ENCODE measurements at regions not wholly inside any gene's neighbourhood (a gene's known extent, or its start where the extent isn't known, plus 50 kb on each side); places are given as distances from the start of the nearest gene placed in this dataset.

DNA sequence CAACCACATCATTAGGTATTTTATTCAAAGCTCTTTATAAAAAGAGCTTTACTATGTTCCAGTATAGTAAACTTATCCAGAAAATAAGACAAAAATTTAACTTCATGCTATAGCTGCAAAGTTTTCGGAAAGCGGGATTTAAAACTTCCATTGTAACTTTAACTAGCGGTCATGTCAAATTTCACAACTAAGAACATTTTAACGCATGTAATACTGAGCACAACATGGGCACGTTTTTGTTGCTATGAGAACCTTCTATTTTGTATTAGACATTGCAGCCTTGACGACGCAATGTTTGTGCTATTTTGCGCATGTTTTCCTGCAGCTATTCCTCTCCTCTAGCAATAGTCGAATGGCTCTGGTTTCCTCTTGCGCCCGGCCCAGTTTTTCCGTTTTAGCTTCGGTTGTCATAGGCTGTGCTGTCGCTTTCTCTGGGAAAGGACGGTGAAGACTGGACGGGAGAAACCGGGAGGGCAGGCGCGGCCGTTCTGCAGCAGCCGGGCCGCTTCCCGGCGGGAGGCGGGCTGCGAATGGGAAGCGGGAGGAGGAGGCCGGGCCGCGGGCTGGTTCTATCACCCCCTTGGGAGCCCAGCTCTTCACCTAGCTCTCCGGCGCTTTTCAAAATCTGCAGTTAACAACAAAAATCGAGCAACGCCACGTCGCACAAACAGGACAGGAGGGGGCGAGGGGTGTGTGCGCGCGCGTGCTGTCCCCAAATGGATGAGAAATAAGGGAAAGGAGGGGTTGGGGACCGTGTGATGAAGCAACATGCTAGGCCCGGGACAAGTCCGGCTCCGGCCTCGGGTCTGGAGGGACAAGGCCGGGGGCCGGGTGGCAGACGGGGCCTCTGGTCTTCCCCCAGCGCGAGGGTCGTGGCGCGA, 105.3 kb upstream of the HNRNPU start:
- Histone ChIP-seq H3K4me1 (ENCODE audit: control insufficient read depth, insufficient read depth, low read length) (peaks cover 33% of the 10 kb centered on the region), H3K4me3 (ENCODE audit: low read depth in 2 of 2, low read length in 2 of 2) (peak overlapping the region; percentile 72 to 78), H3K9me3 (ENCODE audit: control insufficient read depth, insufficient read depth, low read depth, low read length) (no peaks in the 10 kb centered on the region), H3K36me3 (ENCODE audit: control insufficient read depth, insufficient read depth, low read length) (no peaks in the 10 kb centered on the region), H3K27ac (ENCODE audit: low read length) (peak overlapping the region; percentile 92), H3K27me3 (ENCODE audit: control insufficient read depth, insufficient read depth, low read length) (no peaks in the 10 kb centered on the region)
- DNase-seq (ENCODE audit: low read depth, low spot score) = no peak
- POLR2A ChIA-PET = interaction anchor here (0.5 to 1.1 kb wide), 3 partner anchors 17 to 107 kb away, joined by 3 to 4 read pairs (median 3); no protein-coding TSS in a partner anchor
- peak; percentile 67 for ATAC-seq
- TF ChIP-seq SIN3A (IDR thresholded peaks at IDR 0.05; ENCODE audit: borderline replicate concordance, insufficient read depth, low read depth, low read length) (no peak), TCF7L2 (IDR thresholded peaks at IDR 0.05; ENCODE audit: low read depth, low read length) (no peak), POLR2AphosphoS5 (IDR thresholded peaks at IDR 0.05; ENCODE audit: low read depth, low read length) (no peak)
- TF ChIP-seq, protein P1, sequence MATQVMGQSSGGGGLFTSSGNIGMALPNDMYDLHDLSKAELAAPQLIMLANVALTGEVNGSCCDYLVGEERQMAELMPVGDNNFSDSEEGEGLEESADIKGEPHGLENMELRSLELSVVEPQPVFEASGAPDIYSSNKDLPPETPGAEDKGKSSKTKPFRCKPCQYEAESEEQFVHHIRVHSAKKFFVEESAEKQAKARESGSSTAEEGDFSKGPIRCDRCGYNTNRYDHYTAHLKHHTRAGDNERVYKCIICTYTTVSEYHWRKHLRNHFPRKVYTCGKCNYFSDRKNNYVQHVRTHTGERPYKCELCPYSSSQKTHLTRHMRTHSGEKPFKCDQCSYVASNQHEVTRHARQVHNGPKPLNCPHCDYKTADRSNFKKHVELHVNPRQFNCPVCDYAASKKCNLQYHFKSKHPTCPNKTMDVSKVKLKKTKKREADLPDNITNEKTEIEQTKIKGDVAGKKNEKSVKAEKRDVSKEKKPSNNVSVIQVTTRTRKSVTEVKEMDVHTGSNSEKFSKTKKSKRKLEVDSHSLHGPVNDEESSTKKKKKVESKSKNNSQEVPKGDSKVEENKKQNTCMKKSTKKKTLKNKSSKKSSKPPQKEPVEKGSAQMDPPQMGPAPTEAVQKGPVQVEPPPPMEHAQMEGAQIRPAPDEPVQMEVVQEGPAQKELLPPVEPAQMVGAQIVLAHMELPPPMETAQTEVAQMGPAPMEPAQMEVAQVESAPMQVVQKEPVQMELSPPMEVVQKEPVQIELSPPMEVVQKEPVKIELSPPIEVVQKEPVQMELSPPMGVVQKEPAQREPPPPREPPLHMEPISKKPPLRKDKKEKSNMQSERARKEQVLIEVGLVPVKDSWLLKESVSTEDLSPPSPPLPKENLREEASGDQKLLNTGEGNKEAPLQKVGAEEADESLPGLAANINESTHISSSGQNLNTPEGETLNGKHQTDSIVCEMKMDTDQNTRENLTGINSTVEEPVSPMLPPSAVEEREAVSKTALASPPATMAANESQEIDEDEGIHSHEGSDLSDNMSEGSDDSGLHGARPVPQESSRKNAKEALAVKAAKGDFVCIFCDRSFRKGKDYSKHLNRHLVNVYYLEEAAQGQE (IDR thresholded peaks at IDR 0.05; ENCODE audit: insufficient read depth in 1 of 2, low read depth in 2 of 2, low read length in 1 of 2) = no peak
- TF ChIP-seq, protein P2, sequence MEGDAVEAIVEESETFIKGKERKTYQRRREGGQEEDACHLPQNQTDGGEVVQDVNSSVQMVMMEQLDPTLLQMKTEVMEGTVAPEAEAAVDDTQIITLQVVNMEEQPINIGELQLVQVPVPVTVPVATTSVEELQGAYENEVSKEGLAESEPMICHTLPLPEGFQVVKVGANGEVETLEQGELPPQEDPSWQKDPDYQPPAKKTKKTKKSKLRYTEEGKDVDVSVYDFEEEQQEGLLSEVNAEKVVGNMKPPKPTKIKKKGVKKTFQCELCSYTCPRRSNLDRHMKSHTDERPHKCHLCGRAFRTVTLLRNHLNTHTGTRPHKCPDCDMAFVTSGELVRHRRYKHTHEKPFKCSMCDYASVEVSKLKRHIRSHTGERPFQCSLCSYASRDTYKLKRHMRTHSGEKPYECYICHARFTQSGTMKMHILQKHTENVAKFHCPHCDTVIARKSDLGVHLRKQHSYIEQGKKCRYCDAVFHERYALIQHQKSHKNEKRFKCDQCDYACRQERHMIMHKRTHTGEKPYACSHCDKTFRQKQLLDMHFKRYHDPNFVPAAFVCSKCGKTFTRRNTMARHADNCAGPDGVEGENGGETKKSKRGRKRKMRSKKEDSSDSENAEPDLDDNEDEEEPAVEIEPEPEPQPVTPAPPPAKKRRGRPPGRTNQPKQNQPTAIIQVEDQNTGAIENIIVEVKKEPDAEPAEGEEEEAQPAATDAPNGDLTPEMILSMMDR (IDR thresholded peaks at IDR 0.05) = no peak
- in situ Hi-C loops (cut with HindIII; ENCODE audit: low pct_unique_long_range_greater_than_20kb, low sequenced_read_pairs) (no loop called here), intact Hi-C loops (cut with micrococcal nuclease; ENCODE audit: unreplicated experiment) (loop anchor here (2.0 kb wide), 1 partner anchor 73 kb away; no protein-coding TSS in a partner anchor)
- CTCF ChIA-PET = interaction anchor here (0.6 kb wide), 1 partner anchor 35 kb away, joined by 4 read pairs; no protein-coding TSS in a partner anchor
- TSS peak; percentile 89 for BruUV-seq (replicated peaks)

DNA sequence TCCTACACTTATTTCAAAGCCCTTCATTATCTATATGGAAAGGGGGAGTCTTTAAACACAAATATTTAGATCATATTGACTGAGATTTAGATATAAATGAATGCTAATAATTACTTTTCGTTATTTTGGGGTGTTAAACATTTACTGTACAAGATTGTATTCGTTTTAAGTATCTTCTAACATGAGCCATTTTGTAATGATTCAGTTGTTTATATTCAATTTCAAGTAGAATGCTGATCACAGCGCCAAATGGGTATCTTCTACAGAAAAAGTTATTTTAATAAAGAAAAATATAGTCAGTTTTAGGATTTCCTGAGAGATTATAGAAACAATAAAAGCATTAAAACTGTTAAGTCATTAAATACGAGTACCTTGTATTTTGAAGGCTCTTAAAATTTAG, 104.5 kb upstream of the HNRNPU start:
- intact Hi-C loops (cut with micrococcal nuclease; ENCODE audit: unreplicated experiment) = no loop called here
- no TSS peak for BruUV-seq (replicated peaks)
- ChIA-PET POLR2A (interaction anchor here (0.5 to 1.1 kb wide), 4 partner anchors 10 to 106 kb away, joined by 3 to 7 read pairs (median 4); no protein-coding TSS in a partner anchor), CTCF (interaction anchor here (0.6 kb wide), 1 partner anchor 34 kb away, joined by 4 read pairs; no protein-coding TSS in a partner anchor)
- no peak for DNase-seq (ENCODE audit: low read depth, low spot score)
- in situ Hi-C loops (cut with HindIII; ENCODE audit: low pct_unique_long_range_greater_than_20kb, low sequenced_read_pairs) = no loop called here
- H3K4me1 ChIP-seq (ENCODE audit: control insufficient read depth, insufficient read depth, low read length) = peaks cover 32% of the 10 kb centered on the region
- H3K27me3 ChIP-seq (ENCODE audit: control insufficient read depth, insufficient read depth, low read length) = no peaks in the 10 kb centered on the region
- TF ChIP-seq, protein P1 (IDR thresholded peaks at IDR 0.05; ENCODE audit: insufficient read depth in 1 of 2, low read depth in 2 of 2, low read length in 1 of 2) = no peak
- no peak for TF ChIP-seq TCF7L2 (IDR thresholded peaks at IDR 0.05; ENCODE audit: low read depth, low read length)
- TF ChIP-seq SIN3A (IDR thresholded peaks at IDR 0.05; ENCODE audit: borderline replicate concordance, insufficient read depth, low read depth, low read length) = no peak
- TF ChIP-seq, protein P2 (IDR thresholded peaks at IDR 0.05) = no peak
- TF ChIP-seq POLR2AphosphoS5 (IDR thresholded peaks at IDR 0.05; ENCODE audit: low read depth, low read length) = no peak
- no peaks in the 10 kb centered on the region for H3K9me3 ChIP-seq (ENCODE audit: control insufficient read depth, insufficient read depth, low read depth, low read length)
- H3K4me3 ChIP-seq (ENCODE audit: low read depth in 2 of 2, low read length in 2 of 2) = no peak overlapping the region; a peak in 1 of 4 replicates
- H3K36me3 ChIP-seq (ENCODE audit: control insufficient read depth, insufficient read depth, low read length) = no peaks in the 10 kb centered on the region
- H3K27ac ChIP-seq (ENCODE audit: low read length) = peak overlapping the region; percentile 92
- no peak for ATAC-seq
